OCI-LY7 (cell line): ENCODE measurements at regions not wholly inside any gene's neighbourhood (a gene's known extent, or its start where the extent isn't known, plus 50 kb on each side); places are given as distances from the start of the nearest gene placed in this dataset.

ENCODE experiments used
- CTCF ChIP-seq: fragments of 200-600 bp; sonication (generic); conservative IDR thresholded peaks from 2 replicates; pipeline ENCODE4 v1.5.1; 2014; ENCODE audit warnings: mild to moderate bottlenecking, antibody characterized with exemption, low read length, moderate library complexity, mixed read lengths
- EZH2phosphoT487 ChIP-seq: fragments of 200-600 bp; sonication (generic); IDR thresholded peaks from 2 replicates; pipeline ENCODE4 v1.6.1; 2018; ENCODE audit warnings: low read depth, borderline replicate concordance, mild to moderate bottlenecking, mixed run types, antibody characterized with exemption, low read length, moderate library complexity, mixed read lengths

- TF ChIP-seq CTCF: no peak
- no peak for TF ChIP-seq EZH2phosphoT487
These were observed 86.9 kb upstream of the UBE2E2 start for GRCh38 chr3:23116081-23116837.
